ENCODE measurements at regions not wholly inside any gene's neighbourhood (a gene's known extent, or its start where the extent isn't known, plus 50 kb on each side); places are given as distances from the start of the nearest gene placed in this dataset.

- Histone ChIP-seq H3K36me3 (ENCODE audit: control insufficient read depth, insufficient read depth, low read length) (no peaks in the 10 kb centered on the region), H3K27ac (ENCODE audit: low read length) (no peak overlapping the region), H3K27me3 (ENCODE audit: control insufficient read depth, insufficient read depth, low read length) (no peaks in the 10 kb centered on the region), H3K9me3 (ENCODE audit: control insufficient read depth, low read depth, low read length) (no peaks in the 10 kb centered on the region), H3K4me3 (ENCODE audit: low read length) (no peak overlapping the region), H3K4me1 (ENCODE audit: control insufficient read depth, insufficient read depth, low read length) (no peaks in the 10 kb centered on the region)
- 100% methylated on average over 1 of the region's 2 CpGs for WGBS (ENCODE audit: insufficient coverage, low lambda C conversion rate)
- DNase-seq: no peak
Observed at GRCh38 chr2:48009256-48009655, 103.0 kb upstream of the FBXO11 start.

- no peak overlapping the region for H3K4me3 ChIP-seq (ENCODE audit: low read length)
- peaks cover 5% of the 10 kb centered on the region for H3K9me3 ChIP-seq (ENCODE audit: control insufficient read depth, low read depth, low read length)
- no CpG with 5 or more reads among the region's 1 CpG for WGBS (ENCODE audit: insufficient coverage, low lambda C conversion rate)
- H3K36me3 ChIP-seq (ENCODE audit: control insufficient read depth, insufficient read depth, low read length): no peaks in the 10 kb centered on the region
- no peaks in the 10 kb centered on the region for H3K27me3 ChIP-seq (ENCODE audit: control insufficient read depth, insufficient read depth, low read length)
- no peaks in the 10 kb centered on the region for H3K4me1 ChIP-seq (ENCODE audit: control insufficient read depth, insufficient read depth, low read length)
- DNase-seq: no peak
- H3K27ac ChIP-seq (ENCODE audit: low read length): no peak overlapping the region
Observed at GRCh38 chr2:48015421-48015820, 109.1 kb upstream of the FBXO11 start.

- 78% methylated on average over 4 of the region's 7 CpGs for WGBS (ENCODE audit: insufficient coverage, low lambda C conversion rate)
- Histone ChIP-seq H3K4me3 (ENCODE audit: low read length) (no peak overlapping the region), H3K9me3 (ENCODE audit: control insufficient read depth, low read depth, low read length) (peaks cover 5% of the 10 kb centered on the region), H3K27ac (ENCODE audit: low read length) (no peak overlapping the region), H3K27me3 (ENCODE audit: control insufficient read depth, insufficient read depth, low read length) (no peaks in the 10 kb centered on the region), H3K36me3 (ENCODE audit: control insufficient read depth, insufficient read depth, low read length) (no peaks in the 10 kb centered on the region), H3K4me1 (ENCODE audit: control insufficient read depth, insufficient read depth, low read length) (no peaks in the 10 kb centered on the region)
- DNase-seq: no peak
Observed at GRCh38 chr2:48016225-48017019, 110.1 kb upstream of the FBXO11 start.

- Histone ChIP-seq H3K9me3 (ENCODE audit: control insufficient read depth, low read depth, low read length) (peaks cover 5% of the 10 kb centered on the region), H3K4me1 (ENCODE audit: control insufficient read depth, insufficient read depth, low read length) (no peaks in the 10 kb centered on the region), H3K27ac (ENCODE audit: low read length) (no peak overlapping the region), H3K36me3 (ENCODE audit: control insufficient read depth, insufficient read depth, low read length) (no peaks in the 10 kb centered on the region), H3K4me3 (ENCODE audit: low read length) (no peak overlapping the region), H3K27me3 (ENCODE audit: control insufficient read depth, insufficient read depth, low read length) (no peaks in the 10 kb centered on the region)
- no peak for DNase-seq
- WGBS (ENCODE audit: insufficient coverage, low lambda C conversion rate): 64% methylated on average over 2 of the region's 7 CpGs
Observed at GRCh38 chr2:48017136-48017535, 110.8 kb upstream of the FBXO11 start.

GRCh38 chr2:48018480-48018879, 112.2 kb upstream of the FBXO11 start:
- Histone ChIP-seq H3K9me3 (ENCODE audit: control insufficient read depth, low read depth, low read length) (peaks cover 5% of the 10 kb centered on the region), H3K27me3 (ENCODE audit: control insufficient read depth, insufficient read depth, low read length) (peaks cover 2% of the 10 kb centered on the region), H3K4me1 (ENCODE audit: control insufficient read depth, insufficient read depth, low read length) (no peaks in the 10 kb centered on the region), H3K36me3 (ENCODE audit: control insufficient read depth, insufficient read depth, low read length) (no peaks in the 10 kb centered on the region), H3K27ac (ENCODE audit: low read length) (no peak overlapping the region), H3K4me3 (ENCODE audit: low read length) (no peak overlapping the region)
- no peak for DNase-seq

- Histone ChIP-seq H3K27ac (ENCODE audit: low read length) (no peak overlapping the region), H3K9me3 (ENCODE audit: control insufficient read depth, low read depth, low read length) (no peaks in the 10 kb centered on the region), H3K4me3 (ENCODE audit: low read length) (no peak overlapping the region), H3K36me3 (ENCODE audit: control insufficient read depth, insufficient read depth, low read length) (no peaks in the 10 kb centered on the region), H3K27me3 (ENCODE audit: control insufficient read depth, insufficient read depth, low read length) (peaks cover 5% of the 10 kb centered on the region), H3K4me1 (ENCODE audit: control insufficient read depth, insufficient read depth, low read length) (no peaks in the 10 kb centered on the region)
- DNase-seq: no peak
- WGBS (ENCODE audit: insufficient coverage, low lambda C conversion rate): no CpG with 5 or more reads among the region's 1 CpG
Observed at GRCh38 chr2:48026865-48027264, 120.6 kb upstream of the FBXO11 start.

GRCh38 chr2:48032765-48033164, 126.5 kb upstream of the FBXO11 start:
- H3K4me3 ChIP-seq (ENCODE audit: low read length): no peak overlapping the region
- 100% methylated on average over 1 of the region's 2 CpGs for WGBS (ENCODE audit: insufficient coverage, low lambda C conversion rate)
- H3K27ac ChIP-seq (ENCODE audit: low read length): no peak overlapping the region
- H3K4me1 ChIP-seq (ENCODE audit: control insufficient read depth, insufficient read depth, low read length): no peaks in the 10 kb centered on the region
- DNase-seq: no peak
- H3K9me3 ChIP-seq (ENCODE audit: control insufficient read depth, low read depth, low read length): peaks cover 2% of the 10 kb centered on the region
- no peaks in the 10 kb centered on the region for H3K27me3 ChIP-seq (ENCODE audit: control insufficient read depth, insufficient read depth, low read length)
- no peaks in the 10 kb centered on the region for H3K36me3 ChIP-seq (ENCODE audit: control insufficient read depth, insufficient read depth, low read length)

GRCh38 chr2:48034295-48034694, 128.0 kb upstream of the FBXO11 start:
- peaks cover 5% of the 10 kb centered on the region for H3K9me3 ChIP-seq (ENCODE audit: control insufficient read depth, low read depth, low read length)
- H3K36me3 ChIP-seq (ENCODE audit: control insufficient read depth, insufficient read depth, low read length): no peaks in the 10 kb centered on the region
- no peak overlapping the region for H3K4me3 ChIP-seq (ENCODE audit: low read length)
- H3K27me3 ChIP-seq (ENCODE audit: control insufficient read depth, insufficient read depth, low read length): no peaks in the 10 kb centered on the region
- DNase-seq: no peak
- no peaks in the 10 kb centered on the region for H3K4me1 ChIP-seq (ENCODE audit: control insufficient read depth, insufficient read depth, low read length)
- no peak overlapping the region for H3K27ac ChIP-seq (ENCODE audit: low read length)

- Histone ChIP-seq H3K4me3 (ENCODE audit: low read length) (no peak overlapping the region), H3K9me3 (ENCODE audit: control insufficient read depth, low read depth, low read length) (peaks cover 8% of the 10 kb centered on the region), H3K27ac (ENCODE audit: low read length) (no peak overlapping the region), H3K4me1 (ENCODE audit: control insufficient read depth, insufficient read depth, low read length) (no peaks in the 10 kb centered on the region), H3K27me3 (ENCODE audit: control insufficient read depth, insufficient read depth, low read length) (no peaks in the 10 kb centered on the region), H3K36me3 (ENCODE audit: control insufficient read depth, insufficient read depth, low read length) (no peaks in the 10 kb centered on the region)
- WGBS (ENCODE audit: insufficient coverage, low lambda C conversion rate): no CpG with 5 or more reads among the region's 2 CpGs
- no peak for DNase-seq
Observed at GRCh38 chr2:48036312-48036711, 130.0 kb upstream of the FBXO11 start.

GRCh38 chr2:48039209-48039990, 133.1 kb upstream of the FBXO11 start:
- DNase-seq: no peak
- no CpG with 5 or more reads among the region's 3 CpGs for WGBS (ENCODE audit: insufficient coverage, low lambda C conversion rate)
- H3K4me1 ChIP-seq (ENCODE audit: control insufficient read depth, insufficient read depth, low read length): no peaks in the 10 kb centered on the region
- H3K9me3 ChIP-seq (ENCODE audit: control insufficient read depth, low read depth, low read length): peaks cover 8% of the 10 kb centered on the region
- no peak overlapping the region for H3K27ac ChIP-seq (ENCODE audit: low read length)
- H3K4me3 ChIP-seq (ENCODE audit: low read length): no peak overlapping the region
- H3K36me3 ChIP-seq (ENCODE audit: control insufficient read depth, insufficient read depth, low read length): no peaks in the 10 kb centered on the region
- H3K27me3 ChIP-seq (ENCODE audit: control insufficient read depth, insufficient read depth, low read length): no peaks in the 10 kb centered on the region
